ENCODE measurements at regions not wholly inside any gene's neighbourhood (a gene's known extent, or its start where the extent isn't known, plus 50 kb on each side); places are given as distances from the start of the nearest gene placed in this dataset.

DNA sequence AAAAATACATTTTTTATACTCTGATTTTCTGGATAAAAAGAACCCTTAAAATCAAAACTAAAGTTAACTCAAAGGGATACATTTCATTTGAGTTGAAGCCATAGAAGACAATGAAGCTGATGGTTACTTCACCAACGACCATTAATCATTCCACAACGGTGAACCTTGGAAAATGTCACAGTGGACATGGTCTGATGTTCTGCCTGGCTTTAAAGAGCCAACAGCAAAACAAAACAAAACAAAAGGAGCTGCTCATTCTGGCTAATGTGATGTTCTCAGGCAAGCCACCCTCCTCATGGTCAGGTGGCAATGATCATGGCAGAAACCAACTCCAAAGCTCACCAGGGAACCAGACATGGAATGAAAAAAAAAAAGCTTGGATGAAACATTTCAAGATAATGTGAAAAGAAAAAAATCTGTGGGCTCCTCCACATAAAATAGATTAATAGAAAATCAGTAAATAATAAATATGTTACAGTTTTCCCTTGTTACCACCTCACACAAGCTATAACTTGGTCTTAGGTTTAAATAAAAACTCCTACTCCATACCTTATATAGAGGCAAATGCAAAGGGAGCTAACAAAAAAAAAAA is 90.1 kb upstream of the SERTAD2 start:
- Histone ChIP-seq H3K23ac (ENCODE audit: insufficient read length) (no peak overlapping the region), H2BK5ac (ENCODE audit: low read depth, low read length) (no peak overlapping the region), H3K4me1 (replicated peaks in 1 of 4; ENCODE audit: control insufficient read depth in 3 of 4, insufficient read depth in 4 of 4, low read length in 3 of 4) (no peaks in the 10 kb centered on the region), H3K27ac (ENCODE audit: low read depth, low read length) (no peak overlapping the region), H3K9me3 (ENCODE audit: insufficient read depth in 2 of 2, low read depth in 1 of 2, low read length in 1 of 2) (no peaks in the 10 kb centered on the region), H2AK5ac (ENCODE audit: low read depth, low read length) (no peak overlapping the region), H3K9ac (replicated peaks in 1 of 4; ENCODE audit: extremely low read depth in 1 of 4, low read depth in 3 of 4, low read length in 3 of 4) (no peak overlapping the region), H4K8ac (ENCODE audit: extremely low read depth, insufficient read depth, low read length) (no peak overlapping the region), H2BK15ac (ENCODE audit: low read length) (no peak overlapping the region), H3K36me3 (ENCODE audit: control insufficient read depth in 2 of 4, insufficient read depth in 4 of 4, low read length in 3 of 4) (no peaks in the 10 kb centered on the region), H3K18ac (ENCODE audit: extremely low read depth, low read length) (no peak overlapping the region), H3K23me2 (ENCODE audit: low read depth, low read length) (no peaks in the 10 kb centered on the region), H4K20me1 (replicated peaks in 1 of 2; ENCODE audit: control insufficient read depth in 1 of 2, insufficient read depth in 2 of 2, low read length in 2 of 2) (no peaks in the 10 kb centered on the region), H3K27me3 (replicated peaks in 1 of 4; ENCODE audit: control insufficient read depth in 3 of 4, extremely low read depth in 1 of 4, insufficient read depth in 3 of 4, low read length in 3 of 4) (peaks cover 0 to 2% (median 0%) of the 10 kb centered on the region in 4 experiments; a peak in 1 of 7 replicates), H3K4me2 (ENCODE audit: insufficient read depth in 1 of 2, low read depth in 2 of 2, low read length in 2 of 2) (no peak overlapping the region), H3K79me2 (ENCODE audit: control insufficient read depth in 1 of 2, insufficient read depth in 2 of 2, low read length in 2 of 2) (no peaks in the 10 kb centered on the region), H3K14ac (ENCODE audit: insufficient read length) (no peak overlapping the region), H3K4ac (replicated peaks; ENCODE audit: insufficient read length, low read depth, low read length) (no peak overlapping the region), H3K4me3 (ENCODE audit: extremely low read depth in 1 of 4, insufficient read depth in 2 of 4, low read depth in 3 of 4, low read length in 4 of 4) (no peak overlapping the region), H2AFZ (ENCODE audit: low read length) (no peak overlapping the region), H3K56ac (replicated peaks; ENCODE audit: insufficient read length, low read depth, low read length) (no peak overlapping the region), H4K91ac (replicated peaks; ENCODE audit: insufficient read length, low read length) (no peak overlapping the region), H3K79me1 (ENCODE audit: low read depth, low read length) (no peaks in the 10 kb centered on the region), H4K5ac (ENCODE audit: insufficient read length, low read depth, low read length) (no peak overlapping the region), H2BK120ac (replicated peaks; ENCODE audit: low read depth, low read length) (no peak overlapping the region), H2BK20ac (ENCODE audit: low read length) (no peak overlapping the region), H2BK12ac (ENCODE audit: low read depth, low read length) (no peak overlapping the region)
- no peak for DNase-seq (ENCODE audit: low read depth in 1 of 2, low spot score in 2 of 2)
- POLR2A ChIA-PET (ENCODE audit: partially characterized antibody) = no interaction called here
- WGBS, 2 experiments (ENCODE audit: extremely low coverage in 1 of 2, insufficient coverage in 1 of 2, insufficient read length in 1 of 2, insufficient replicate concordance in 2 of 2, low coverage in 1 of 2, low lambda C conversion rate in 2 of 2, missing lambda C conversion rate in 1 of 2) = 85% methylated on average over 2 of the region's 2 CpGs; no CpG with 5 or more reads in 1 of the 2 experiments
- CTCF ChIA-PET (ENCODE audit: partially characterized antibody) = interaction anchor here (0.5 to 1.7 kb wide), 2 partner anchors 18 to 123 kb away, joined by 4 read pairs; no protein-coding TSS in a partner anchor
- no peak for FAIRE-seq
- TF ChIP-seq JUND (IDR thresholded peaks at IDR 0.05; ENCODE audit: low read length) = no peak
- no peak for TF ChIP-seq SP4 (IDR thresholded peaks at IDR 0.05; ENCODE audit: low read length)
- no peak for TF ChIP-seq RFX5 (IDR thresholded peaks at IDR 0.05; ENCODE audit: borderline replicate concordance, low read depth, low read length)
- TF ChIP-seq SP1 (IDR thresholded peaks at IDR 0.05; ENCODE audit: low read depth, low read length) = no peak
- no peak for TF ChIP-seq CEBPB (IDR thresholded peaks at IDR 0.05; ENCODE audit: low read depth, low read length)
- no peak for TF ChIP-seq MAFK (IDR thresholded peaks at IDR 0.05; ENCODE audit: low read depth, low read length)
- TF ChIP-seq, protein P1, sequence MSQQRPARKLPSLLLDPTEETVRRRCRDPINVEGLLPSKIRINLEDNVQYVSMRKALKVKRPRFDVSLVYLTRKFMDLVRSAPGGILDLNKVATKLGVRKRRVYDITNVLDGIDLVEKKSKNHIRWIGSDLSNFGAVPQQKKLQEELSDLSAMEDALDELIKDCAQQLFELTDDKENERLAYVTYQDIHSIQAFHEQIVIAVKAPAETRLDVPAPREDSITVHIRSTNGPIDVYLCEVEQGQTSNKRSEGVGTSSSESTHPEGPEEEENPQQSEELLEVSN (IDR thresholded peaks at IDR 0.05) = no peak
- TF ChIP-seq, protein P2, sequence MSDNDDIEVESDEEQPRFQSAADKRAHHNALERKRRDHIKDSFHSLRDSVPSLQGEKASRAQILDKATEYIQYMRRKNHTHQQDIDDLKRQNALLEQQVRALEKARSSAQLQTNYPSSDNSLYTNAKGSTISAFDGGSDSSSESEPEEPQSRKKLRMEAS (IDR thresholded peaks at IDR 0.05) = no peak
- no peak for TF ChIP-seq CHD1 (IDR thresholded peaks at IDR 0.05; ENCODE audit: low read depth, low read length)
- TF ChIP-seq RAD21 (IDR thresholded peaks at IDR 0.05 in 1 of 2, conservative IDR thresholded peaks at IDR 0.05 in 1 of 2; ENCODE audit: low read depth in 2 of 2, low read length in 2 of 2) = no peak
- TF ChIP-seq, protein P3, sequence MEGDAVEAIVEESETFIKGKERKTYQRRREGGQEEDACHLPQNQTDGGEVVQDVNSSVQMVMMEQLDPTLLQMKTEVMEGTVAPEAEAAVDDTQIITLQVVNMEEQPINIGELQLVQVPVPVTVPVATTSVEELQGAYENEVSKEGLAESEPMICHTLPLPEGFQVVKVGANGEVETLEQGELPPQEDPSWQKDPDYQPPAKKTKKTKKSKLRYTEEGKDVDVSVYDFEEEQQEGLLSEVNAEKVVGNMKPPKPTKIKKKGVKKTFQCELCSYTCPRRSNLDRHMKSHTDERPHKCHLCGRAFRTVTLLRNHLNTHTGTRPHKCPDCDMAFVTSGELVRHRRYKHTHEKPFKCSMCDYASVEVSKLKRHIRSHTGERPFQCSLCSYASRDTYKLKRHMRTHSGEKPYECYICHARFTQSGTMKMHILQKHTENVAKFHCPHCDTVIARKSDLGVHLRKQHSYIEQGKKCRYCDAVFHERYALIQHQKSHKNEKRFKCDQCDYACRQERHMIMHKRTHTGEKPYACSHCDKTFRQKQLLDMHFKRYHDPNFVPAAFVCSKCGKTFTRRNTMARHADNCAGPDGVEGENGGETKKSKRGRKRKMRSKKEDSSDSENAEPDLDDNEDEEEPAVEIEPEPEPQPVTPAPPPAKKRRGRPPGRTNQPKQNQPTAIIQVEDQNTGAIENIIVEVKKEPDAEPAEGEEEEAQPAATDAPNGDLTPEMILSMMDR (IDR thresholded peaks at IDR 0.05; ENCODE audit: control extremely low read depth in 1 of 3, insufficient read depth in 1 of 3, low read depth in 1 of 3, low read length in 3 of 3) = no peak

Measured in H1 (cell line).